GM12878 (cell line): ENCODE measurements at regions not wholly inside any gene's neighbourhood (a gene's known extent, or its start where the extent isn't known, plus 50 kb on each side); places are given as distances from the start of the nearest gene placed in this dataset.

Experiments used
- ASH2L ChIP-seq: fragments of 300-600, 200-600 bp; sonication (generic); IDR thresholded peaks from 2 replicates; pipeline ENCODE4 v1.6.1; 2017; ENCODE audit warnings: low read depth, mild to moderate bottlenecking, borderline replicate concordance
- CTCF ChIP-seq, 3 experiments: IDR thresholded peaks in 2 of 3; conservative IDR thresholded peaks in 1 of 3; 2 replicates each; pipeline ENCODE4 v1.5.1; 2011; ENCODE audit warnings: low read depth in 3 of 3, low read length in 3 of 3, mild to moderate bottlenecking in 3 of 3, control low read depth in 2 of 3, moderate library complexity in 2 of 3, inconsistent platforms in 1 of 3, mixed read lengths in 1 of 3; ENCODE audit not compliant: control insufficient read depth in 2 of 3, insufficient read depth in 1 of 3; ENCODE audit errors: extremely low read depth in 1 of 3
- ELK1 ChIP-seq: IDR thresholded peaks from 2 replicates; pipeline ENCODE4 v1.6.1; 2012; ENCODE audit warnings: low read depth, low read length, improper control_type of control experiment
- JUND ChIP-seq: IDR thresholded peaks from 2 replicates; pipeline ENCODE4 v1.6.1; 2012; ENCODE audit warnings: low read depth, mild to moderate bottlenecking, low read length, improper control_type of control experiment, moderate library complexity
- NBN ChIP-seq: fragments of 450-650 bp; IDR thresholded peaks from 2 replicates; pipeline ENCODE4 v1.6.1; 2016
- SIN3A ChIP-seq: IDR thresholded peaks from 2 replicates; pipeline ENCODE4 v1.6.1; 2012; ENCODE audit warnings: low read depth, low read length, improper control_type of control experiment
- SIX5 ChIP-seq: IDR thresholded peaks from 2 replicates; pipeline ENCODE4 v1.6.1; 2011; ENCODE audit warnings: mild to moderate bottlenecking, low read depth, low read length, moderate library complexity; ENCODE audit not compliant: severe bottlenecking
- SUPT20H ChIP-seq: IDR thresholded peaks from 2 replicates; pipeline ENCODE4 v1.6.1; 2011; ENCODE audit warnings: low read depth, mild to moderate bottlenecking, low read length, moderate library complexity, borderline replicate concordance; ENCODE audit not compliant: control insufficient read depth
- YBX1 ChIP-seq: fragments of 450-650 bp; IDR thresholded peaks from 2 replicates; pipeline ENCODE4 v1.6.1; 2016; ENCODE audit warnings: antibody characterized with exemption
- ZSCAN29 ChIP-seq: fragments of 450-650 bp; IDR thresholded peaks from 2 replicates; pipeline ENCODE4 v1.6.1; 2017; ENCODE audit warnings: mild to moderate bottlenecking, moderate library complexity

- TF ChIP-seq NBN (no peak), ELK1 (no peak), YBX1 (no peak), JUND (no peak), SUPT20H (no peak), CTCF (IDR thresholded peaks at IDR 0.05 in 2 of 3, conservative IDR thresholded peaks at IDR 0.05 in 1 of 3; ENCODE audit: control insufficient read depth in 2 of 3, extremely low read depth in 1 of 3, insufficient read depth in 1 of 3, low read depth in 3 of 3, low read length in 3 of 3) (no peak), ASH2L (no peak), SIN3A (no peak), ZSCAN29 (no peak), SIX5 (no peak)
These were observed 52.3 kb upstream of the GPC6 start for GRCh38 chr13:93174260-93174659.
